HEK293T (cell line): ENCODE measurements at regions not wholly inside any gene's neighbourhood (a gene's known extent, or its start where the extent isn't known, plus 50 kb on each side); places are given as distances from the start of the nearest gene placed in this dataset.

Experiments used
- BHLHE40 ChIP-seq: fragments of 450-650 bp; IDR thresholded peaks from 2 replicates; pipeline ENCODE4 v1.6.1; 2016; ENCODE audit warnings: mild to moderate bottlenecking, moderate library complexity, borderline replicate concordance
- ELF4 ChIP-seq: fragments of 450-650 bp; IDR thresholded peaks from 2 replicates; pipeline ENCODE4 v1.6.1; 2017; ENCODE audit warnings: antibody characterized with exemption
- FOXA1 ChIP-seq: fragments of 450-650 bp; IDR thresholded peaks from 2 replicates; pipeline ENCODE4 v1.6.1; 2016; ENCODE audit warnings: mild to moderate bottlenecking
- FOXK2 ChIP-seq: fragments of 450-650 bp; IDR thresholded peaks from 2 replicates; pipeline ENCODE4 v1.6.1; 2016; ENCODE audit warnings: mild to moderate bottlenecking
- FOXM1 ChIP-seq: fragments of 450-650 bp; IDR thresholded peaks from 2 replicates; pipeline ENCODE4 v1.6.1; 2017; ENCODE audit warnings: mild to moderate bottlenecking, borderline replicate concordance
- L3MBTL2 ChIP-seq: fragments of 450-650 bp; conservative IDR thresholded peaks from 2 replicates; pipeline ENCODE4 v1.6.1; 2016; ENCODE audit warnings: mild to moderate bottlenecking
- SP1 ChIP-seq: fragments of 450-650 bp; IDR thresholded peaks from 2 replicates; pipeline ENCODE4 v1.6.1; 2017
- SUZ12 ChIP-seq: fragments of 450-650 bp; IDR thresholded peaks from 2 replicates; pipeline ENCODE4 v1.6.1; 2016; ENCODE audit warnings: mild to moderate bottlenecking
- TARDBP ChIP-seq: fragments of 450-650 bp; IDR thresholded peaks from 2 replicates; pipeline ENCODE4 v1.6.1; 2016
- TF ChIP-seq, protein P1 (sequence below): fragments of 450-650 bp; IDR thresholded peaks from 2 replicates; pipeline ENCODE4 v1.6.1; 2016

DNA sequence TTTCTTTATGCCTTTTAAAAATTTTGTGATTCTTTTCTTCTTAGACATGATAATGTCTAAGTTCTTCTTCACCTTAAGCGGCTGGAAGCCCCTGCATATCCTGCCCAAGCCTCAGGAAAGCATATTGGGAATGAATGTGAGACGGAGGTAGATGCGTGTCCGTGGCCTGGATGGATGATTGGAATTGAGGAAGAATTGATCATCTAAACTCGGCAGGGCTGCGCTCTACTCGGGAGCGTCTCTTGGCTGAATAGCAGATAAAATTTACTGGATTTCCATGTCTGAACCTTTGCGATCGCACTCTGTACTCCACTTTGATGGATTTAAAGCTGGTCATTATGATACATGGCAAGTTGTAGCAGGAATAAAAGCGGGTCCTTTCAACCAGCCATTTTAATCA is 406.7 kb upstream of the ONECUT1 start:
- no peak for TF ChIP-seq SP1
- no peak for TF ChIP-seq FOXK2
- TF ChIP-seq, protein P1, sequence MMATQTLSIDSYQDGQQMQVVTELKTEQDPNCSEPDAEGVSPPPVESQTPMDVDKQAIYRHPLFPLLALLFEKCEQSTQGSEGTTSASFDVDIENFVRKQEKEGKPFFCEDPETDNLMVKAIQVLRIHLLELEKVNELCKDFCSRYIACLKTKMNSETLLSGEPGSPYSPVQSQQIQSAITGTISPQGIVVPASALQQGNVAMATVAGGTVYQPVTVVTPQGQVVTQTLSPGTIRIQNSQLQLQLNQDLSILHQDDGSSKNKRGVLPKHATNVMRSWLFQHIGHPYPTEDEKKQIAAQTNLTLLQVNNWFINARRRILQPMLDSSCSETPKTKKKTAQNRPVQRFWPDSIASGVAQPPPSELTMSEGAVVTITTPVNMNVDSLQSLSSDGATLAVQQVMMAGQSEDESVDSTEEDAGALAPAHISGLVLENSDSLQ: no peak
- TF ChIP-seq FOXM1: no peak
- TF ChIP-seq ELF4: no peak
- TF ChIP-seq TARDBP: no peak
- TF ChIP-seq BHLHE40: no peak
- no peak for TF ChIP-seq SUZ12
- no peak for TF ChIP-seq L3MBTL2
- no peak for TF ChIP-seq FOXA1
